ENCODE measurements at regions not wholly inside any gene's neighbourhood (a gene's known extent, or its start where the extent isn't known, plus 50 kb on each side); places are given as distances from the start of the nearest gene placed in this dataset.

GRCh38 chr20:40245829-40246228 is 443.2 kb downstream of the MAFB start:
- TF ChIP-seq POLR2A (IDR thresholded peaks at IDR 0.05; ENCODE audit: low read depth, low read length) = no peak
- no peak for TF ChIP-seq POLR2AphosphoS5 (IDR thresholded peaks at IDR 0.05; ENCODE audit: low read depth, low read length)
- no peak for TF ChIP-seq SPI1 (IDR thresholded peaks at IDR 0.05; ENCODE audit: low read depth, low read length)
- no peak for TF ChIP-seq TAF1 (IDR thresholded peaks at IDR 0.05; ENCODE audit: low read depth, low read length)
- no peak for TF ChIP-seq PAX5 (IDR thresholded peaks at IDR 0.05; ENCODE audit: insufficient read depth, low read length, severe bottlenecking)
- TF ChIP-seq POU2F2 (IDR thresholded peaks at IDR 0.05; ENCODE audit: low read depth, low read length) = no peak

Data from GM12891 (cell line).